GM12873 (cell line): ENCODE measurements at regions not wholly inside any gene's neighbourhood (a gene's known extent, or its start where the extent isn't known, plus 50 kb on each side); places are given as distances from the start of the nearest gene placed in this dataset.

Experiments used
- TF ChIP-seq, protein P1 (sequence below): IDR thresholded peaks from 2 replicates; pipeline ENCODE4 v1.5.1; 2012; ENCODE audit warnings: low read depth, mild to moderate bottlenecking, moderate library complexity, low read length, control low read depth; ENCODE audit not compliant: insufficient read depth; ENCODE audit errors: missing control alignments

GRCh38 chr2:142463047-142463446 is 332.2 kb upstream of the LRP1B start:
- TF ChIP-seq, protein P1, sequence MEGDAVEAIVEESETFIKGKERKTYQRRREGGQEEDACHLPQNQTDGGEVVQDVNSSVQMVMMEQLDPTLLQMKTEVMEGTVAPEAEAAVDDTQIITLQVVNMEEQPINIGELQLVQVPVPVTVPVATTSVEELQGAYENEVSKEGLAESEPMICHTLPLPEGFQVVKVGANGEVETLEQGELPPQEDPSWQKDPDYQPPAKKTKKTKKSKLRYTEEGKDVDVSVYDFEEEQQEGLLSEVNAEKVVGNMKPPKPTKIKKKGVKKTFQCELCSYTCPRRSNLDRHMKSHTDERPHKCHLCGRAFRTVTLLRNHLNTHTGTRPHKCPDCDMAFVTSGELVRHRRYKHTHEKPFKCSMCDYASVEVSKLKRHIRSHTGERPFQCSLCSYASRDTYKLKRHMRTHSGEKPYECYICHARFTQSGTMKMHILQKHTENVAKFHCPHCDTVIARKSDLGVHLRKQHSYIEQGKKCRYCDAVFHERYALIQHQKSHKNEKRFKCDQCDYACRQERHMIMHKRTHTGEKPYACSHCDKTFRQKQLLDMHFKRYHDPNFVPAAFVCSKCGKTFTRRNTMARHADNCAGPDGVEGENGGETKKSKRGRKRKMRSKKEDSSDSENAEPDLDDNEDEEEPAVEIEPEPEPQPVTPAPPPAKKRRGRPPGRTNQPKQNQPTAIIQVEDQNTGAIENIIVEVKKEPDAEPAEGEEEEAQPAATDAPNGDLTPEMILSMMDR = no peak

DNA sequence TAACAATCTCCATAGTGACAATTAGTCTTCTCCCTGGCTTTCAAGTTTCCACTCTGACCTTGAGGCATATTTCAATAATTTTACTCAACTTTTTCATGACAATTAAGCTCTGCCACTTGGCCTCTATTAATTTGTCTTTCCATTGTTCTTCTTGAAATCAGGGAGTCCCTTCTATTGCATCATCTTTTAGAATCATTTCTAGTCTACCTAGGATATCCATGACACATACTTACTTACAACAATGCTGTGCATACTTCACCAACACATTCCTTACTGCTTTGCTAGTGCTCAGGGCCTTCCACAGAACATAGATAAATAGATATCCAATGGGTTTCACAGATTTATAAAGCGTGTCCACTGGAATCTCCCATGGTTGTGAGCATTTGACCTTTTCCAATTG is 331.5 kb upstream of the LRP1B start:
- TF ChIP-seq, protein P1 = no peak

DNA sequence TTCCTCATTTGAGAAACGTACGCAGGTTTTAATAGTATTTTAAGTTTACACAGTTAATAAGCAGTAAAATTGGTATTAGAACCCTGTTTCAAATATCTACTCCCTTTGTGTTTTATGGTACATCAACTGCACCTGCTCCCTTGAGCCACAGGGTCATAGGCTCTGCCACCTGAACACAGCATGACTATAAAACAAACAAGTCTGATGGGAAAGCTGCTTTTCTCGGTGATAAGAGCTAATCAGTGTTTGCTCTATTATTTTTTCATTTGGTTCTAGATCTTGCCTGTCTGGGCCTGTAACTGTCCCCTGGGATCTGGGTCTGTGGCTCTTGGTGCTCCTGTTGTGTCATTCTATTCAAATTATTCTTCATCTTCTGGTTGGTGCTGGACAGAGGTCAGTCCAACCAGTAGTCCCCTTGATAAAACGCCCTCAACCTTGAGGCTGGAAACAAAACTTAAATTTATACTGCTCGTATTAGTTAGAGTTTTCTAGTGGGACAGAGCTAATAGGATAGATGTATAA is 314.8 kb upstream of the LRP1B start:
- TF ChIP-seq, protein P1 = no peak

GRCh38 chr2:142445023-142445422 is 314.2 kb upstream of the LRP1B start:
- TF ChIP-seq, protein P1 = no peak

DNA sequence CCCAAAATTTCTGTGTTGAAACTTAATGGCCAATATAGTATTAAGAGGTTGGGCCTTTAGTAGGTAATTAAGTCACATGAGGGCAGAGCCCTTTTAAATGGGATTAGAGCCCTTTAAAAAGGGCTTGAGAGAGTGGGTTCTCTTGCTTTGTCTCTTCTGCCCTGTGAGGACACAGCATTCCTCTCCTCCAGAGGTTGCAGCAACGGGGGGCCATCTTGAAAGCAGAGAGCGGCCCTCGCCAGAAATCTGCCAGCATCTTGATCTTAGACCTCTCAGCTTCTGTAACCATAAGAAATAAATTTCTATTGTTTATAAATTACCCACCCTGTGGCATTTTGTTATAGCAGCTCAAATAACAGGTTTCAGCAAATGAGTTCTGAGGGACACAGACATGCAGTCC is 305.0 kb upstream of the LRP1B start:
- TF ChIP-seq, protein P1 = no peak

DNA sequence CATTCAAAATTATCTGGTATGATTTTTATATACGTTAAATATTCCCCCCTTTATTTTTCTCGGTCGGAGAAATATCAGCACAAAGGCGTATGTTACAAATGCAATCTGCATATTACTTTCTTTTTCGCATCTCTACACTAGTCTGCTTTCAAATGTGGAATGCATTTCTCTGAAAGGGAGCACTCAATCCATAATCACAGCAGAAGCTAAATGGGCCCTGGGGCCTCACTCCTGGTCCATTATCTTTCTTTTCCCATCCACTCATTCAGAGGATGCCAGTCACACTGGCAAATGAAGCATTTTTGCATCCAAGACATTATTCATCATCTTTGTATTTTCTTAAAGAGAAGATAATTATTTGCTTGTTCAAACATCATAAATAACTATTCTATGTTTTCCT is 295.2 kb upstream of the LRP1B start:
- TF ChIP-seq, protein P1 = no peak

DNA sequence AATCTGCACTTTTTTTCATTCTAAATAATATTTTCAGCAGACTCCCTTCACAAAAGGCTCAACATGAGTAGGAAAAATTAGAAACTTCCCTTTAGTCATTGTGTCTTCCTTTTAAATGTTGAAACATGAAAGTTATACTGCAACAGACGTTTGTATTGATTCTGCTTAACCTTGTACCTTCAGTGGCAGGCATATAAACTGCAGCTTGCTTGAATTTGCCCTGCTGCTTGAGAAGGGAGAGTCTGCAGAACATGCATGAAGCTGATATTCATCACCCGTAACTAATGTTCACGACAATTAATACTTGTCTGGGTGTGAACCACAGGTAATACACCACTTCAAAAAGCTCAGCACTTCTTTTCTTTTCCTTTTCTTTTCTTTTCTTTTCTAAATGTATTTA is 294.7 kb upstream of the LRP1B start:
- TF ChIP-seq, protein P1 = no peak
